Hindlimb muscle (tissue), 1 donor: ENCODE measurements at regions not wholly inside any gene's neighbourhood (a gene's known extent, or its start where the extent isn't known, plus 50 kb on each side); places are given as distances from the start of the nearest gene placed in this dataset.

Source experiments
- DNase-seq: peaks from one replicate; pipeline ENCODE4 v3.0.0-alpha.2; 2013

DNA sequence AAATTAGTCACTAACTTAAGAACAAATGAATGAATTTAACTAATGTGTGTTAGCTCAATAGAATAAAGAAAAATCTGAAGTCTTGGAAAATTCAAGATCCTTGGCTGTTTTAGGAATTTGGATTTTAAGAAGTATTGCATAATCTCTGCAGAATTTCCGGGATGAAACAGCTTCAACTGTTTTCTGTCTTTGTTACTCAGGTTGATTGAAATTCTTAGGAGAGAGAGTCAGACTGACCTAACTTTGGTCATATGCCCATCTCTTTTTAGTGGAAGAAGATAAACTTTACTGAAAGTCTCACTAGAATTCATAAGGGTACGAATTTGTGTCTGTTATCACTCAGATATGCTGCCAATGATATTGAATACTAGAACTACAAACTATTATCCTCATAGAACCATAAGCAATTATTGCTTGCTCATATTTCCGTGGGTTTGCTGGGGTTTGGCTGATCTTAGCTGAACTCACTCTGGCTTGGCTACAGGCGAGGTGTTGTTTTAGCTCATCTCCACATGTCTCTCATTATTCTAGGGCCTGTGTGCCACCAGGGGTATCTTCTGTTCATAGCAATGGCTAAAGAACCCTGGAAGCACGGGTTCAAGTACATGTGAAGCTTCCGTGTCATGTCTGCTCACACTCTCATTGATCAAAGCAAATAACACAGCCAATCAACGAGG is 257.4 kb upstream of the NOVA1 start:
- DNase-seq = no peak

DNA sequence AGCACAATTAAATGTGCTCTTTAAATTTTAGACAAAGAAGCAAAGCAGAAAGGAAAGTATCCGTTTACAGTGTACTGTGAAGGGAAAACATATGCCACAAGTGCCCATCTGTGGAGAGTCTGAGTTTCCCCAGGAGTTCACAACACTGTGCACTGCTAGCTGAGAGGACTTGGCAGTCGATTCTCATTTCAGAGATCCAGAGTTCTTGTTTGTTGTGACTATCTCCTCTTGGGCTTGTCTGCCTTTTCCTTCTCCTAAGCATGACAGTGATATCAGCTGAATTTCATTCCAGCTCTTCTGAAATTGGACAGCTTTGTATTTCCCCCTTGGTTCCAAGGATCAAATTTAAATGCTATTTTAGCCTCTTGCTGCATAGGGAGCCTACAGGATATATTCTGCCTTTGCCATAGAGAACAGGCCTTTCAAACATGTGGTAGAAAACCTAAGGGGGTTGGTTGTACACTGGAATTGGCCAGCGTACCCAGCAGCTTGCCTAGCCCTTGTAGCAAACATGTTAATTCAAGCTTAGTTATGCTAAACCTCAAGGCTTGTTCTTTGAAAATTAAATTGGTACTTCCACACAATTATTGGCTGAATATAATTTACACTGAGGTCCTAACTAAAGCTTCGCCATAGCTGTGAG is 259.2 kb upstream of the NOVA1 start:
- no peak for DNase-seq

DNA sequence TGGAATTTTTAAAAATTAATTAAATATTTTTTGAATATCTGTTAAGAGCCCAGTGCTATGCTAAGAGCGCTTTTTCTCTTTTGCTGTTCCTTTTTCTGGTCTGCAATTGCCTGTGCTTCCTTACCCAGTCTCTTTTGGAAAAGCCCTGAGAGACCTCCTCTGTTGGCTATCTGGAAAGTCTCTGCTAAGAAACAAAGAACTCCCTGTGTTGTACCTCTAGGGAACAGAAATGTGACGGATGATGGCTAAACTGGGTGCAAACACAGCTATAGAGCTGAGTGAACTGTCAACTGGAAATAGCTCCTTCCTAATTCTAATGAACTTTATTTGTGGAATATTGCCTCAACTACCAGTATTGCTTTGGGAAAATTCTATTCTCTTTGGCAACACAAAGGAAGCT is 261.6 kb upstream of the NOVA1 start:
- no peak for DNase-seq

DNA sequence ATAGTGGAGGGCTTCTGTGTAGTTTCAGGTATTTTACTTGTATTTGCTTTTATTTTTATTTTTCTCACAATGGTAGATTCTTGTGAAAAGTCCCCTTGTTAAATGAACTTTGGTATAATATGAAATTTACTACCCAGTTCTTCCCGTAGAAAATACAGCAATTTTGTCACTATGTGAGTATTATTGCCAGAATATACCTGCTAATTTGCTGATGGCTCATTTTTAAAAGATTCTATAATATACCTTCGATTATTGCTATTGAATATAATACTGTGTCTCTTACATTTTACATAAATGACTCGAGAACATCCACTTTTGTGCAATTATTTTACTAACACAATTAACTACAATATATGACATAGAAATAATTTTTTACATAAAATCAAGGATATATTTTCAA is 262.3 kb upstream of the NOVA1 start:
- DNase-seq = no peak

DNA sequence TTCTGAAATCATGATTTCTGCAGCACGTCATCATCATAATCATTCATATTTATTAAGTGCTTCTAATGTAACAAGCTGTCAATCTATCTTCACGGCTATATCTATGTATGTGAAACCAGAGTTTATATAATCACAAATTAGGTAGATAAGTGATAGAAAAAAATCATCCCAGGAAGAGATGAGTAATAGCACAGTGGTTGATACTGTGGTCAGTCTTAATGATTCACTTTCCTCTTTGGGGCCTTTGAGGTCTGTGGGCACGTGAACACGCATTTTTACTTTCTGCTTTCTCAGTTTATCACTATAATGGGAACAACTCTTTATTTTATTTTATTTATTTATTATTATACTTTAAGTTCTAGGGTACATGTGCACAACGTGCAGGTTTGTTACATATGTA is 265.9 kb upstream of the NOVA1 start:
- no peak for DNase-seq

DNA sequence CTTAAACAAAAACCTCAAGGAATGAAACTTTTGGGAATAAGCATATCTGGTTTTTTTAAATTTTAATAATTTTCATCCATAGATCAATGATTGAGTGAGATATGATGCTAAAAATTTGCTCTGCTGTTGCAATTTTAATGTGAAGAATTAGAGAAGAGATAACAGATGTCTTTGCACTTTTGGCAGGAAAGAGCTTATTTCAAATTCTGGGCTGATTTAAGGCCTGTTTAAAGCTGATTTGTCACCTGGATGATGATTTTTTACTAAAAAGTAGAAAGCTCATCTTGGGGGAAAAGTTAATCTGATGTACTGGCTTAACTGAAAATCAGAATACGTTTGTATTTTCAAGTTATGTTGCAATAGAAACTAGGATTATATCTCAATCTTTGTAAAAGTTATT is 268.9 kb upstream of the NOVA1 start:
- DNase-seq = no peak

DNA sequence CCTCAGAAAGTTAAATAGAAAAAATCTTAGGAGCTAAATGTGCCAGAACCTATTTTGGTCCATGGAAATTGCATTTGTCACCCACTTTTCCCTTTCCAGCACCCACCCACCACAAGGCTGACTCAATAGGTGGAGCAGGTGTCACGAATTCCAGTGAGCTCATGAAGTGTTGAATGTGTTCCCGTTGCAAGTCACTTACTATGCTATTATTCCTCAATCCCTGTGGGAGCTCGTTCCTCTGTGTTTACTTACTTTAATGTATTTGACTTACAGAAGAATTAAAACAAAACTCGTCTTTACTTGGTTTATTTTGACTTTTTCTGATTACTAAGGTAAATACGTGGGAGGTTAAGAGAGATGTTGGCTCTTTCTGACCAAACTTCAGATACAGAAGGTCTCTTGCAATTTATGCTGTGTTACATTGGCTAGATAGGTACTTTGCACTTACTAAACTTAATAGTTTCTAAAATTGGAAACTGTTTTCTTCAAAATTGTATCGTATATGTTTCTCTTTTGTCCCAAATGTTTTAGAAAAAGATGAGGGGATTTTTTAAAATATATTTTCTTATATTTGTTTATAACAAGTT is 269.4 kb upstream of the NOVA1 start:
- DNase-seq = no peak

DNA sequence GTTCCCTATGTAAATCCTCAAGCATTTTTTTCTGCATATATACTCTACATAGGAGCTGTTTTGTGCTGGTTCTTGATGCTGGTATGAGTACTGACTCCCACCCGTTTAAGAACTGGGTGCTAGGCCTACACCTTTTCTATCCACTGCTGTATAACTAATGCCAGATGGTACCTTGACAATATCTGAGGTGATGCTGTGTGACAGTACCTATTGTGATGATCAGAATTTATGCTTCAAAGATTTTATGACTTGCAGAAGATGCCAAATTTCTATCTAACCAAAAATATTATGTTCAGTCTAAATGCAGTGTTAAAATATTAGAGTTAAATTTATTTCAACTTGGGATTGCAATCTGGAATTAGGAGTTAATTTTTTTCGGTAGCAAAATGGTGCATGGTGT is 272.3 kb upstream of the NOVA1 start:
- no peak for DNase-seq

DNA sequence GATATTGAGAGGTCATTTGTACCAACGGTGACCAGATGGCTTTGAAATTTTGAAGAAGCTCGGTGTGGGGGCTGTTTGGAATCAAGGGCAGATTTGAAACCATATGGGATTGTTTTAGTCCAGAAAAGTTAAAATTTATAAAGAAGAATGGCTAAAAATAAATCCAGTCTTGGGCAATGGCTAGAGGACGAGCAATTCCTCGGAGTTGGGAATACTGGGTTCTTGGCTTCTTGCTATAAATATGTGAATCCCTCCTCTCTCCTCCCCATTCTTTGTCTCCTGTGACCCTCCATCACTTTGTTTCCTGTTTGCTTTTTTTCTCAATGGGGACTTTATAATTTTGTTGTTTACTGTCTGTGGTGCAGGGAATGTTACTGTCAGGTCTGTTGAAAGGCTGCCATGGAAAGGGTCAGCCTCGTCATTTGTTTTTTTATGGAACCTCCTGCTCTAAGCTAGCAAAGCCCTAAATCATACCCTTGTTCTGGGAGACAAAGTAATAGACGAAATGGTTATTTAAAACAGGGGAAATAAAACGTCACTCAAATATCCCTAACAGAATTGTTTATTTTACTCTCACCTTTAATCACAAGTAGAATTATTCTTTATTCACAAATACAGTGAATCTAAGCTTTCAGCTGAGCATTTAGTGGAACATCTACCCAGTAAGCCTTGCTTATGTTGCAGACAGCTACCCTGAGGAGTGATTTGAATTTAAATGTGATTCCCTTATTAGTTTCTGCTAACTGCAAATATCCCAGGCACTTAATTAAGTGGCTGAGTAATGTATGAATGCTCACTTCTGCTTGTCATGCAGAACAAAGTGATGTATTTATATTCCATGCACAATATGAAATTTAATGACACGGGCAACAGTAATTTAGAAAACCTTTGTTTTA is 273.1 kb upstream of the NOVA1 start:
- no peak for DNase-seq

DNA sequence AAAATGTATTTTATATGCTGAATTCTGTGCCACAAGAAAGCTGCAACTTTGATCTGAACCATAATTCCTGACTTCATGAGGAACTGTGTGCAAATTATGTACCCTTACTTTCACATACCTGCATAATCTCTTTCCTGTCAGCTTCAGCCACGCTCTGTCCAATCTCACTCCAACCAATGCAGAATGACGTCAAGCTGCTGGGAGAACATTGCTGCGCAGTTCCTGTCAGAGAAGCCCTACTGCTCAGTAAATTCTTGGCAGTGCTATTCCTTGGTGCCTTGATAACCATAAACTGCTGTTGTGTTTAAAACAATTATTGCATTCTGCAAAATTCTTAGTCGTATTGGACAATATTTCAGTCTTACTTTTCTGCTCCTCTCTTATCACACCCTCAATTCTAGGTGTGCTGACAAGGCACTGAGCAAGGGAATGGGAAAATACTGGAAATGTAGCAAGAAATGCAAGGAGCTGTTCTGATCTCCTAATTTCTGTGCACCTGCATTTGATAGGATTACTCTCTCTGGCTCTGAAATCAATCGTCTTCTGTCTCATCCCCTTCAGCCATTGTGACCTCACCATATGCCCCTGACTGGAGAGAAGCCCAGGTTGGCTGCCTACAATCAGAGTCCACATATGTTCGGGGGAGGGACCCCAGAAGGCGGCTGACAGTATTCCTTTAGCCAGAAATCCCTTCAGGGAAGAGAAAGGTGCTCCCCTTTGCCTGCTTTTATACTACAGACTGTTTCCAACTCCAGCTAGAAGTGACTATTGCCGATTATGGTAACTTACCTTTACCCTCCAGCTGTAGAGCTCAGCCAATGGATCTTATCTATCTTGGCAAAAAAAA is 274.9 kb upstream of the NOVA1 start:
- DNase-seq = no peak

DNA sequence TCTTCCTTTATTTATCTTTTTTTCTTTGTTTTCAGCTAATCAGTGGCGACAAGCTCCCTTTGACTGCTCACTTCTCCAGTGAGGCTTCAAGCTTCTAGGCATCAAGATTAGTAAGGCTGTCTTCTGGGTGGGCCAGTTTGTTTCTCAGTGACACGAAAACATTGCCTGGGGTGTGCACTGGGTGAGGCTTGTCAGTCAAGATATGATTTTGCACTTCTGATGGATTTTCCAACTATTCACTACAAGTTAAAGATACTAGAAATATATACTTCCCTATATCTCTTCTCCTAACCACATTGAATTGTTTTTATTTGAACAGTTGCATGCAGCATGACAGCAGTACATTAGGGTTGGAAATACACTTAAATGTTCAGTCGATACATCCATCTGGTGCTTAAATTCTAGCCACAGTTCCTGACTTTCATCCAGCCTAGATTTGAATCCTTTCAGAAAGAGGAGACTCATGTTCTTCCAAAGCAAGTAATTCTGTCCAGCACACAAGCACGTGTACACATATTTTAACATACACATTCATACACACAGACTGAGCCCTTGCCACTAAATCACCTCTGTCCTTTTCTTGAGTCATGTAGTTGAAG is 275.6 kb upstream of the NOVA1 start:
- DNase-seq = no peak

DNA sequence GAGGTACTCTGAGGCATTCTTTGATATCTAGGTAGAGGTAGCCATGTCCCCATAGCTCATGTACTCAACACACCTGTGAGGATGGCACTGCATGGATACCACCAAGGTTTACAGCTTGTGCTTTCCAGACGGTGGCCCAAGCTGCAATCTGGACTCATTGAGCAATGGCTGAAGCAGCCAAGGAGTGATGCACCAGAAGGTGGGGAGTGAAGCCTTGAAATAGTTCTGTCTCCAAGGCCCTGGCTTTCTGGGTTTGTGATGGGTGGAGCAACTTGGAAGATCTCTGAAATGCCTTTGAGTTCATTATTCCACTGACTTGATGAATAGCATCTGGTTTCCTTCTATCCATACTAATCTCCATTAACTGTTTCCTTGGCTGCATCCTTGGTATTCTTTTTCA is 290.0 kb upstream of the NOVA1 start:
- DNase-seq = no peak

DNA sequence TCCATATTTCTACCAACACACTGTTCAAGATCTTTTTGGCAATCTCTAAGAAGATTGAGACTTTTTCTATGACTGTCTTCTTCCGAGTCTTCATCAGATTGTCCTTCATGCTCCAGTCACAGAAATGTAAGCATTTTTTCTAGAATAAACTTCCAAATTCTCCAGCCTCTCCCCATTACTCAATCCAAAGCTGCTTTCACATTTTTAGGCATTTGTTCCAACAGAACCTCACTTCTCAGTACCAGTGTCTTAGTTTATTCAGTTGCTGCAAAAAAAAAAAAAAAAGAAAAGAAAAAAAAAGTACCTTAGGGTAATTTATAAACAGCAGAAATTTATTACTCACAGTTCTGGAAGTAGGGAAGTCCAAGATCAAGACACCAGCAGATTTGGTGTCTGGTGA is 290.8 kb upstream of the NOVA1 start:
- no peak for DNase-seq

DNA sequence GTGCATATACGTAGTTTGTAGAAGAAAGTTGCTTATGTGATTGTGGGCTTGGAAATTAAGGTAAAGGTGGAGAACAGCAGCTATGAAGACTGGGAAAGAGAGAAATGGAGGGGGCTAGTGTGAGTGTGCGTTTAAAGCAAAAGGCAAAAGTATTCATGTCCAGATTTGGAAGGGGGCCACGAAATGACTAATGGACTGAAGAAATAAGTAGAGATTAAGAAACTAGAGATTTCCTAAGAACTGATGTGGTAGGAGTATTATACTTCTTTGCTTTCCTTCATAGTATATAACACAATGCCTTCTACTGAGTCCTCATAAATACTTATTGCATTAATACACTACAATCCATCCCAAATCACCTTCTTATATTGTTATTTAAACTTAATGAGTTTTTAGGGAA is 298.6 kb upstream of the NOVA1 start:
- DNase-seq = no peak

DNA sequence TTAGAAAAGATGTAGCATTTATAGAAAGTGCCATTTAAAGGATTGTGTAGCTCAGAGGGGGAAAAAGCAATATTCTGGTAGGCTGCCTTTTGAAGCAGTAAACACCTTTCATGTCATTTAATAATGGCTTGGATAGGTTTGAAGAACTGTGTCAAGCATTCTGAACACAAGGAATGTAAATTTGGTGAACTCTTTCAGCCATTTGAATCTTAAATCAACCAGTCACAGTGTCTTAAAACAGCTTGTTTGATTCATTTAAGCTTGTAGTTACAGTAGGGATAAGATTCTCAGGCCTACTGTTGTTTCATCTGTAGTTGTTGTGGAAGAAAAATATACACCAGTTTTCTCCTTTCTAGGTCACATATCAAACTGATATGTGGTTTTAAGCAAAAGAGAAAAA is 299.4 kb upstream of the NOVA1 start:
- DNase-seq = no peak

DNA sequence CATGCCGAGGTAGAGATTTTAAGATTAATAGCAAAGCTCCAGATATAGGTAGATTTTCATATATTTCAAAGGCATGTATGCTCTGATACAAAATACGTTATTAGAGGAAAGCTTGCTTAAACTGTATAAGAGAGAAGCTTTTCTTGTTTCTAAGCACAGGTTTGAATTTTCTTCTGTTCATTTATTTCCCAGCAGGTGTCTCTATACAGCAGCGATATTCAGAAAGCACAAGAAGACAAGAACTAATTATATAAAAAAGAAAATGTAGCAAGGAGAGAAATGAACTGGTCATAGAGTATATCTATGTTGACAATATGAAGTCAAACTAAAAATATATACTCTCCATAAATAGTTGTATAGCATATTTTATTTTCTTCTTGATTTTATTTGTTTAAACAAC is 307.4 kb upstream of the NOVA1 start:
- peak; percentile 6 for DNase-seq

DNA sequence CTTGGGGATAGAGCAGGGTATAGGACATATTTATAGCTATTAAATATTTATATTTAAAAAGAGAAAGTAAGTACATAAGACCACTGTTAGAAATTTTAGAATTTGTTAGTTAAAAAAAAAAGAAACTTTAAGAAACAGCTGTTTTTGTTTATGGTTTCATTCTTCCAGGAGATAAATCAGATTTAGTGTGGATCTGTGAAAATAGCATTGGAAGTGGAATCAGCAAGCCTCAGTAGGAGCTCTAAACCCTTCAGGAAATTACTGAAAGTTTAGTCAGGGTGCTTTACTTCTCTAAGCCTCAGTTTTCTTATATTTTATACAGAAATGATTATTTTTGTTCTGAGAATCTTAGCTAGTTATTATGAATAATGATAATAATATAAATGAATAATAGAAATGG is 316.0 kb upstream of the NOVA1 start:
- DNase-seq = no peak

DNA sequence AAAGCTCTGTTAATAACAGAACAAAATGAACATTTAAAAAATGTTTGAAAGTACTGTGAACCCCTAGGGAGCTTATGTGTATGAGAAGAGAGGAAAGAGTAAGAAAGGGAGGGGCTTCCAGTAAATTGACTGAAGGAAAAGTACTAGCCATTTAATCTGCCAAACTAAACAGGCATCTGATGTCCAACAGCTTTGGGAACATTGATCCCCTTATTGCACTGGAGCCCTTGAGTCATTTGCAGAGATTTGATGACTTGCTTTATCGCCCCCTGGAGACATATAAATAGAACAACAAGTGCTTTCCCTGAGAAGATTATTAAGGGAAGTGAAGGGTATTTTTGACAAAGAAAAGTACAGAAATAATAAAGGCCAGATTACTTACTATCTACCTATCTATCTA is 319.3 kb upstream of the NOVA1 start:
- peak; percentile 40 for DNase-seq

DNA sequence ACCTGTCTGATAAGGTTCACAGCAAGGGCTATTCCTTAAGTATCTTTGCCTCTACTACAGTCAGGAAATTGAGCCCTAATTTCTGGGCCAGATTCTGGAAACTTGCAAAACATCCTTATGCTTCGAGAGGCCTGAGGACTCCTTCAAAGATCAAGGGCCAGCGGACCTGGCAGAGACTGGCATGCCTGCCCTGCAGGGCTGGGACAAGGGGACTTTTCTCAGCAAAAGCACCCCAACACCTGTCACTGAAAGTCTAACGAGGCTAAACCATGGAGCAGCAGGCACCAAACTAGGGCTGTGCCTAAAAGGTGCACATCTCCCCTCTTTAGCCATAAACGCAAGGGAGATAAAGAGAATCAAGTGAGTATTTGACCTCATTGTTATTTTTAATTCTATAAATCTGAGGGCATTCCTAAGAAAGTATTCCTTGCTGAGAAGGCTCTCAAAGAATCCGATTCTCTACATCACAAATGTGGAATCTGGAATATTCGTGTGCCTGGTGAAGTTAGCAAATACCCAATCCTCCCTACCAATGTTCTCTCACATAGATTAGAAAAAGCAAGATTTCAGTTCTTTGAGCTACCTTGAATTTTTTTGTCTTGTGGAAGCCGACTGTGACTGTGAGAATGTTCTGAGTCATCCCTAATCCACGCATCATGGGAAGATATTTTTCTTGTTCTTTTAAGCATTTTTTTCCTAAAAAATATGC is 328.2 kb upstream of the NOVA1 start:
- DNase-seq = no peak

DNA sequence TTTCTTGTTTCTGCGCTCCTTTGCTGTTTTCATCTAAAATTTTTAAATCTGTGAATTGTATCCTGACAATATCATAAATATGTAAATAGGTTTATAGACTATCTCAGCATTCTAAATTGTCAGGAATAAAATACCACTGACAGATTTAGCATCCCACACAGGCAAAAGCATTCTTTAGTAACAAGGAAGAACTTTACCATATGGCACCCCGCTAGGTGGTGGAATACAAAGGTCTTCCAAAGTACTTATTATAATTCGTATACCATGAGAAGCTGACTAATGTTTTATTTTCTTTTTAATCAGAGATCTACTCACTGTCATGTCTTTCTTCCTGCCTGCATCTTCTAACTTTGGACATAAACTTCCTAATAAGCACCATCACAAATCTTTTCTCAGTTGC is 328.8 kb upstream of the NOVA1 start:
- no peak for DNase-seq

DNA sequence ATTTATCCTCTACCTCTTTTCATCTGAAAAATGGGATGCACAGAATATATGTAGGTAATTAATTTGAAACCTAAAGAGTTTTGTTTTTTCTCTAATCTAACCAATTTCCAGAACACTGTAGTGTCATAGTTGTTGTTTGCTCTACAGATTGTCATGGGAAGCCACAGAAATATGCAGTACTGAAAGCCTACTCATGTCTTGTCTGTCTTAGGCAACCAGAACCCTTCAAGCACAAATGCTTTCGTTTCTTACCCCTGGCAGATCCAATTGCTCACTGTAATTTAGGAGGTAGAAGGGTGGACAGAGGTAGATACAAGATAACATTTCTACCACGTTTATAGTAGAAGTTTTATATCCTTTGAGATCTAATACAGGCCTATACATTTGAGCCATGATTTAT is 330.2 kb upstream of the NOVA1 start:
- no peak for DNase-seq
